Aorta (tissue), 5 donors: ENCODE measurements at regions not wholly inside any gene's neighbourhood (a gene's known extent, or its start where the extent isn't known, plus 50 kb on each side); places are given as distances from the start of the nearest gene placed in this dataset.

ENCODE experiments used
- ATAC-seq: fragments of 200-7000 bp; cut with Tn5 transposase; one replicate; pipeline ENCODE4 v1.9.1; 2022; ENCODE audit warnings: moderate library complexity; ENCODE audit not compliant: low FRiP score
- DNase-seq, 2 donors: peaks; one replicate each; pipeline ENCODE4 v3.0.0-alpha.2; 2020
- H3K27ac ChIP-seq, 2 donors: one replicate each; pipeline ENCODE4 v1.5.1; 2013; ENCODE audit warnings: low read length in 2 of 2, mild to moderate bottlenecking in 2 of 2, moderate library complexity in 2 of 2, control low read depth in 1 of 2, inconsistent platforms in 1 of 2, low read depth in 1 of 2
- H3K27me3 ChIP-seq, 2 donors: one replicate each; pipeline ENCODE4 v1.6.1; 2013; ENCODE audit warnings: control low read depth in 1 of 2, low read length in 1 of 2, mild to moderate bottlenecking in 1 of 2, moderate library complexity in 1 of 2; ENCODE audit not compliant: insufficient read depth in 2 of 2, control insufficient read depth in 1 of 2
- H3K36me3 ChIP-seq, 2 donors: one replicate each; pipeline ENCODE4 v1.6.1; 2013; ENCODE audit warnings: control low read depth in 1 of 2, low read length in 1 of 2, mild to moderate bottlenecking in 1 of 2; ENCODE audit not compliant: insufficient read depth in 2 of 2, control insufficient read depth in 1 of 2
- H3K4me1 ChIP-seq, 2 donors: one replicate each; pipeline ENCODE4 v1.6.1; 2013; ENCODE audit warnings: low read length in 2 of 2, control low read depth in 1 of 2, mild to moderate bottlenecking in 1 of 2, moderate library complexity in 1 of 2; ENCODE audit not compliant: insufficient read depth in 2 of 2, control insufficient read depth in 1 of 2
- H3K4me3 ChIP-seq, 2 donors: one replicate each; pipeline ENCODE4 v1.5.1; 2013; ENCODE audit warnings: low read length in 2 of 2, control low read depth in 1 of 2, mild to moderate bottlenecking in 1 of 2
- H3K9me3 ChIP-seq: one replicate; pipeline ENCODE4 v1.6.1; 2013; ENCODE audit warnings: mild to moderate bottlenecking, low read length; ENCODE audit not compliant: control insufficient read depth
- WGBS, 2 donors: extraction: QIAGEN DNeasy Blood & Tissue Kit; methylation state at CpG; one replicate each; pipeline ENCODE4 v1.1.7; 2013; 5-methylcytosine and 5-hydroxymethylcytosine counted together
- intact Hi-C, 2 donors: fragments of 100-400 bp; cut with DNase I; formaldehyde crosslinking; loops; one replicate each; pipeline versions ENCODE4 v1.14.2 to v1.15.0; 2022
- donor health status: healthy with polysubstance abuse.
- donor health status: Bipolar disorder and iron deficiency.
- donor health status: DM: no; HTN: no; CAD: no.
- donor health status: DM: no; HTN: no; CAD: no.
- donor health status: DM: yes; HTN: yes; CAD: no.

DNA sequence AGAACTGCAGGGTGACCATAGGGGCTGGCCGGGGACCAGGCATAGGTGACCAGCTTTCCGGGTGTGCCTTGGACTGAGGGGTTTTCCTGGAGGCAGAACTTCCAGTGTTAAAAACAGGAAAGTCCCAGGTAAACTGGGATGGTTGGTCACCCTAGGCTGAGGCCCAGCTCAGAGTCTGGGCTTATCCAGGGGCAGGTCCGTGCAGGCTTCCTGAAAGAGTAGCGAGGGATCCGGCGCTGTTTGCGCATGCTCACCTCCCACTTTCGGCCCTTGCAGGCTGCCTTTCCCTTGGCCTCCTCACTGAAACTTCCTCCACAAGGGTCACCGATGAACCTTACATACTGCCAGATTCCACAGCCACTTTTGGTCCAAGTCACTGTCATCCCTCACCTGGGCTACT lies 119.8 kb upstream of the PLET1 start:
- intact Hi-C loops: no loop called here
- DNase-seq: no peak
- H3K27me3 ChIP-seq: no peaks in the 10 kb centered on the region
- no peak overlapping the region for H3K4me3 ChIP-seq
- H3K27ac ChIP-seq: no peak overlapping the region
- no peak for ATAC-seq
- 93 to 94% methylated on average over 9 of the region's 9 CpGs for WGBS, 2 donors
- H3K4me1 ChIP-seq: no peaks in the 10 kb centered on the region
- no peaks in the 10 kb centered on the region for H3K9me3 ChIP-seq
- no peaks in the 10 kb centered on the region for H3K36me3 ChIP-seq

GRCh38 chr11:112381578-112381977 lies 120.9 kb upstream of the PLET1 start:
- no peak overlapping the region for H3K27ac ChIP-seq
- DNase-seq (no peak), ATAC-seq (no peak)
- no peaks in the 10 kb centered on the region for H3K9me3 ChIP-seq
- H3K4me3 ChIP-seq: no peak overlapping the region
- no peaks in the 10 kb centered on the region for H3K36me3 ChIP-seq
- intact Hi-C loops: no loop called here
- H3K27me3 ChIP-seq: no peaks in the 10 kb centered on the region
- 72 to 75% methylated on average over 5 of the region's 5 CpGs for WGBS, 2 donors
- H3K4me1 ChIP-seq: no peaks in the 10 kb centered on the region

- Histone ChIP-seq H3K4me3 (no peak overlapping the region), H3K27ac (no peak overlapping the region), H3K4me1 (no peaks in the 10 kb centered on the region), H3K27me3 (no peaks in the 10 kb centered on the region), H3K9me3 (no peaks in the 10 kb centered on the region), H3K36me3 (no peaks in the 10 kb centered on the region)
- intact Hi-C loops: no loop called here
- no peak for DNase-seq
- ATAC-seq: no peak
- 65 to 71% methylated on average over 5 of the region's 5 CpGs for WGBS, 2 donors
Measured at GRCh38 chr11:112382561-112382960, 121.9 kb upstream of the PLET1 start.

GRCh38 chr11:112388496-112388895 lies 127.8 kb upstream of the PLET1 start:
- no peaks in the 10 kb centered on the region for H3K27me3 ChIP-seq
- no peak for ATAC-seq
- DNase-seq: no peak
- H3K36me3 ChIP-seq: peaks cover 0 to 2% of the 10 kb centered on the region in 2 donors
- no peak overlapping the region for H3K4me3 ChIP-seq
- no peak overlapping the region for H3K27ac ChIP-seq
- H3K4me1 ChIP-seq: no peaks in the 10 kb centered on the region
- intact Hi-C loops: no loop called here
- H3K9me3 ChIP-seq: no peaks in the 10 kb centered on the region

DNA sequence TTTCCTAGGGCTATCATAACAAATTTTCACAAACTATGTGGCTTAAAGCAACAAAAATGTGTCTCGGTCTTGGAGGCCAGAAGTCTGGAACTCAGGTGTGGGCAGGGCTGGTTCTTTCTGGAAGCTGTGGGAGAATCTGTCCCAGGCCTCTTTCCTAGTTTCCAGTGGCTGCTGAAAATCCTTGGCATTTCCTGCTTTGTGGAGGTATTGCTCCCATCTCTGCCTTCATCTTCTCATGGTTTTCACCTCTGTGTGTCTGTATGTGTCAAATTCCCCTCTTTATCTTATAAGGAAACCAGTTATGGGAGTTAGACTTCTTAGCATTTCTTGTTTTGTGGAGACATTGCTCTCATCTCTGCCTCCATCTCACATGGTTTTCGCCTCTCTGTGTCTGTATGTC lies 130.4 kb upstream of the PLET1 start:
- DNase-seq: no peak
- Histone ChIP-seq H3K4me3 (no peak overlapping the region), H3K27ac (no peak overlapping the region), H3K9me3 (no peaks in the 10 kb centered on the region), H3K4me1 (no peaks in the 10 kb centered on the region), H3K27me3 (no peaks in the 10 kb centered on the region), H3K36me3 (peaks cover 0 to 2% of the 10 kb centered on the region in 2 donors)
- no peak for ATAC-seq
- WGBS, 2 donors: 23 to 33% methylated on average over 2 of the region's 2 CpGs
- intact Hi-C loops: no loop called here

DNA sequence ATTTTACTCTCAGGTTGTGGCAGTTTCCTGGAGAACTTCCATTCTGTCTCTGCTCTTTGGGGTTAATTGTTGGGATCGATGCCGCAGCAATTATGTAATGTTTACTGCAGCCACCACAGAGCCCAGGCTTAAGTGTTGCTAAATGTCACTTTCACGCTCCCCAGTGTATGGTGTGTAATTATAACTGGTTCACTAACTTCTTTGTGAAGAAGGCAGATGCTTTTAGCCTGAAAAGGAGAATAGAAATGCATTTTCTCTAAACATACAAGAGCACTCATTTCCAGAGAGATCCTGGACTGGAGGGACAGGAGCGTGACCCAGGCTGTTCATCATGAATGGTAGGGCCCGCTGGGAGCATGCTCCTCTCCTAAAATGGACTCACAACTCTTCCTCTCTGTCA lies 132.2 kb upstream of the PLET1 start:
- no peaks in the 10 kb centered on the region for H3K9me3 ChIP-seq
- DNase-seq (no peak), ATAC-seq (no peak)
- 75 to 77% methylated on average over 5 of the region's 5 CpGs for WGBS, 2 donors
- no peak overlapping the region for H3K4me3 ChIP-seq
- H3K27me3 ChIP-seq: no peaks in the 10 kb centered on the region
- H3K27ac ChIP-seq: no peak overlapping the region
- peaks cover 0 to 2% of the 10 kb centered on the region in 2 donors for H3K36me3 ChIP-seq
- no peaks in the 10 kb centered on the region for H3K4me1 ChIP-seq
- intact Hi-C loops: no loop called here

GRCh38 chr11:112394304-112394703 lies 133.6 kb upstream of the PLET1 start:
- 33 to 53% methylated on average over 3 of the region's 3 CpGs for WGBS, 2 donors
- Histone ChIP-seq H3K27me3 (no peaks in the 10 kb centered on the region), H3K4me3 (no peak overlapping the region), H3K9me3 (no peaks in the 10 kb centered on the region), H3K4me1 (no peaks in the 10 kb centered on the region), H3K27ac (no peak overlapping the region), H3K36me3 (no peaks in the 10 kb centered on the region)
- DNase-seq (no peak), ATAC-seq (no peak)
- intact Hi-C loops: no loop called here

DNA sequence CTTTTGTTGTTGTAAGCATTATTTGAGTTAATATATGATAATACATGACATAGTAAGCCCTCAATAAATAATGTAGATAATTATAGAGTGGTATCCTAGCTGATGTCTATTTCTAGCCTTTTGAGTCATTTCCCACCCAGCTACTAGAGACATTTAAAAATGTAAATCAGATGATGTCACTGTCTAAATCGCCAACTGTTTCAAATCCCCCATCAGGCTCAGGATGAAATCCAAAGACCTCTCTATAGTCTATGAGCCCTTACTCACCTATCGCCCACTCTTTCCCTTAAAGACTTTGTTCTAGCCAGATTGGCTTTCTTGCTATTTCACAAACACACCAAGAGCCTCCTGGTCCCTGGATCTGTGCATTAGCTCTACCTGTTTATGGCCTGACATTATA lies 135.4 kb upstream of the PLET1 start:
- intact Hi-C loops: no loop called here

GRCh38 chr11:112398798-112399478 lies 138.3 kb upstream of the PLET1 start:
- Histone ChIP-seq H3K36me3 (no peaks in the 10 kb centered on the region), H3K9me3 (no peaks in the 10 kb centered on the region), H3K4me1 (no peaks in the 10 kb centered on the region), H3K27me3 (no peaks in the 10 kb centered on the region), H3K27ac (no peak overlapping the region), H3K4me3 (no peak overlapping the region)
- intact Hi-C loops: no loop called here
- WGBS, 2 donors: 75 to 84% methylated on average over 9 of the region's 9 CpGs
- no peak for DNase-seq
- ATAC-seq: no peak

More for the DNA sequence above, 135.4 kb upstream of the PLET1 start:
- Histone ChIP-seq H3K36me3 (no peaks in the 10 kb centered on the region), H3K4me1 (no peaks in the 10 kb centered on the region), H3K9me3 (no peaks in the 10 kb centered on the region), H3K27ac (no peak overlapping the region), H3K27me3 (no peaks in the 10 kb centered on the region), H3K4me3 (no peak overlapping the region)
- DNase-seq (no peak), ATAC-seq (no peak)
- WGBS, 2 donors: 88 to 93% methylated on average over 2 of the region's 2 CpGs
